Tibial nerve (tissue), 3 donors: ENCODE measurements at regions not wholly inside any gene's neighbourhood (a gene's known extent, or its start where the extent isn't known, plus 50 kb on each side); places are given as distances from the start of the nearest gene placed in this dataset.

Experiments
- CTCF ChIP-seq, 5 experiments: fragments of 200-600 bp in 3 of 5; fragments of 450-650 bp in 2 of 5; sonication (generic) in 3 of 5; IDR thresholded peaks; one replicate each; pipeline ENCODE4 v1.5.1; 2016 to 2019; ENCODE audit warnings: antibody characterized with exemption in 5 of 5, mild to moderate bottlenecking in 3 of 5, moderate library complexity in 2 of 5
- POLR2A ChIP-seq, 2 donors: fragments of 450-650 bp; IDR thresholded peaks; one replicate each; pipeline ENCODE4 v1.6.1; 2017; ENCODE audit warnings: antibody characterized with exemption in 2 of 2, mild to moderate bottlenecking in 2 of 2, moderate library complexity in 2 of 2

GRCh38 chr9:1442105-1442504 is 391.9 kb downstream of the DMRT2 start:
- TF ChIP-seq CTCF (IDR thresholded peaks at IDR 0.05): no peak
- no peak for TF ChIP-seq POLR2A (IDR thresholded peaks at IDR 0.05)
